ENCODE measurements at regions not wholly inside any gene's neighbourhood (a gene's known extent, or its start where the extent isn't known, plus 50 kb on each side); places are given as distances from the start of the nearest gene placed in this dataset.
"Not testable (repeated sequence)": the region's sequence is repeated elsewhere in the genome, so short reads cannot be mapped to it uniquely, and the experiment has no call there.

DNA sequence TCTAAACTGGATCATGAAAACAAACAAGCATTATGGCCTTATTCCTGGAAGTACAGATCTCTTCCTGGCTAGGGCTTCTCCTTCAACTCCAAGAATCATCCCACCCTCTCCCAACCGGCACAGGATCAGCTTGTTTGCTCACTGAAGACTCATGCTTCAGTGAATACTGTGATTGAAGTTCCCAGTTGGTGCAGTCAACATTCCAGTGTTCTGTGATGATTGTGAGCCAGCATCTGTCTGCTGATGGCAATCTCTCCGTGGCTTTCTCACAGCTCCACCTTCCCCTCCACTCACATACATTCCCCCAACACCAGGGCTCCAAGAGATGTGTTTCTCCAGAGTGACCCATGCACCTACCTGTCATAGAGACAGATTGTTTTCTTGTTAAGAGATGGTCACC is 421.3 kb upstream of the BTBD3 start:
- no peak for DNase-seq (ENCODE audit: low read depth, low spot score)
- no peak overlapping the region for H3K27ac ChIP-seq

GRCh38 chr20:11497545-11497944 is 420.1 kb upstream of the BTBD3 start:
- no peak for DNase-seq (ENCODE audit: low read depth, low spot score)
- no peak overlapping the region for H3K27ac ChIP-seq

DNA sequence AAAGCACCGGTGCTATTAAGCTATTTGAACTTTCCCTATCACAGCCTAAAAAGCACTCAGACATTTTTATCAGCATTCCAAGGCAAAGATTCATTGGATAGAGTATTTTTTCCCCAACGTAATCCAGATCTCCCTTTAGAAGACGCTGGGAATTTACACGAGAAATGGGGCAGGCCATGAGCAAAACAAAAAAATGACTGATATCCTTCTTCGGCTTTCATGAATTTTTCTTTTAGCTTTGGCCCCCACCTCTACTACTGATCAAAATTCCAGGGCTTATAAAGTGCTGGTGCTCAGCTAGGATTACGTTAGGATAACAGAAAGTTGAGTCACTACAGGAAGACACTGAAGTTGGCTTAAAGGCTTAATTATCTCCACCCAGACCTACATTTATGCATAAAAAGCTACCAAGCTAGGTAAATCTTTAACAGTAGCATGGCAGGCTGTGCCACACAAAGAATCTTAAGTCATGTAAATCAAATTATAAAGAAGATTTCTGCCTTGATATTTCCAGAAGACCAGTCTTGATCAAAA is 418.5 kb upstream of the BTBD3 start:
- DNase-seq (ENCODE audit: low read depth, low spot score), result no peak
- H3K27ac ChIP-seq, result no peak overlapping the region

DNA sequence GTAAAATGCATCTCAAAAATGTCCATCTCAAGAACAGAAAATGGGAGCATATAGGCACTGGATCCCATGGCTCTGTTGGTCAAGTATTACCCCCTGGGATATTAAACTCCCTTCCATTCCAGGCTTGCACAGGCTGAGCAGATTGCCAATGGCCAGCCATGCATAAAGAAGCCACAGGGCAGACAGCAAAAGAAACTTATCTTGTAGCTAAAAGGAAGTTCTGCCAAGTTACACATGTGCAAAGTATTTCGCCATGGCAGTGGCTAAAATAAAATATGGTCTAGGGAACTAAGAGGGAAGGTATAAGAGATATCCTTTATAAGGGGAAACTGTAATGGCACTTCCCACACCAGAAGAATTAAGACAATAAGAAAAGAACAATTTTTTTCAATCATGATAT is 415.6 kb upstream of the BTBD3 start:
- DNase-seq (ENCODE audit: low read depth, low spot score), result no peak
- H3K27ac ChIP-seq, result no peak overlapping the region

- no peak for DNase-seq (ENCODE audit: low read depth, low spot score)
- no peak overlapping the region for H3K27ac ChIP-seq
These were observed 415.0 kb upstream of the BTBD3 start for GRCh38 chr20:11502671-11503070.

- DNase-seq (ENCODE audit: low read depth, low spot score), result no peak
- no peak overlapping the region for H3K27ac ChIP-seq
These were observed 407.9 kb upstream of the BTBD3 start for GRCh38 chr20:11509776-11510175.

DNA sequence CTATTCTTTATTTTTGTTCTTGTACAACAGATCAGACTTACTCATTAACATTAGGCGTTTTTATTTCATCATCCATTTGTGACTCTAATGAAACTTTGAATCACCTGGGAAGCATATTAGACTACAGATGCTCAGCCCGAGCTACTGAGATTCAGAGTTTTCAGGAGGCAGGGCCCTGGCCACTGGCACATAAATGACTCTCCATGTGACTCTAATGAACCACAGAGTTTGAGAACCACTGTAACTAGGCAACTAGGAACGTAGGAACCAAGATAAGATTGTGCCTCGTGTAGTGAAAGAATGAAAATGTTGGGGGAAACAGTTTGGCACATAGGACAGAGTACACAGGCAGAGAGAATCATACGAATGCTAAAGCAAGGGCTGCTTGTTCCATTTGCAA is 405.9 kb upstream of the BTBD3 start:
- no peak for DNase-seq (ENCODE audit: low read depth, low spot score)
- no peak overlapping the region for H3K27ac ChIP-seq

DNA sequence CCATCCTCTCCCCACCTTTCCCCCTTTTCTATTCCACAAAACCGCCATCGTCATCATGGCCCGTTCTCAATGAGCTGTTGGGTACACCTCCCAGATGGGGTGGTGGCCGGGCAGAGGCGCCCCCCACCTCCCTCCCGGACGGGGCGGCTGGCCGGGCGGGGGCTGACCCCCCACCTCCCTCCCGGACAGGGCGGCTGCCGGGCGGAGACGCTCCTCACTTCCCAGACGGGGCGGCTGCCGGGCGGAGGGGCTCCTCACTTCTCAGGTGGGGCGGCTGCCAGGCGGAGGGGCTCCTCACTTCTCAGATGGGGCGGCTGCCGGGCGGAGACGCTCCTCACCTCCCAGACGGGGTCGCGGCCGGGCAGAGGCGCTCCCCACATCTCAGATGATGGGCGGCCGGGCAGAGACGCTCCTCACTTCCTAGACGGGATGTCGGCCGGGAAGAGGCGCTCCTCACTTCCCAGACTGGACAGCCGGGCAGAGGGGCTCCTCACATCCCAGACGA is 404.4 kb upstream of the BTBD3 start:
- not testable (repeated sequence) for H3K27ac ChIP-seq; DNase-seq (ENCODE audit: low read depth, low spot score)

DNA sequence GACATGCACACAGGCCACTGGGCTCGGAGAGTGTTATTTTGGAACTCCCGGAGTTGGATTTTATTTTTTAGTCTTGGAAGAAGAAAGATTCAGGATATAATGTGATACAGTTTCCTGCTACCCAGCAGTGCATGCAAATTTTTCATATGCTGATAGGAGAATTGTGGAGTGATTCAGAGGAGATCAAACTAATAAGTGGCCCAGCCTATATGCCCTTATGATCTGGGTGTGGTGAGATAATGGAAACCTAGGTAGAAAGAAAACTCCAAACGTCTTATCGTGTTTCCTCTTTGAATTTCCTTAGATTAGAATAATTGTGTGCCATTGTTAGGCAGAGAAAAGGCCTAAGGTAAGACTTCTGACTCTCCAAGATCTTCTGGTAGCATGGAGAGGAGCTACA is 401.2 kb upstream of the BTBD3 start:
- no peak for DNase-seq (ENCODE audit: low read depth, low spot score)
- no peak overlapping the region for H3K27ac ChIP-seq

DNA sequence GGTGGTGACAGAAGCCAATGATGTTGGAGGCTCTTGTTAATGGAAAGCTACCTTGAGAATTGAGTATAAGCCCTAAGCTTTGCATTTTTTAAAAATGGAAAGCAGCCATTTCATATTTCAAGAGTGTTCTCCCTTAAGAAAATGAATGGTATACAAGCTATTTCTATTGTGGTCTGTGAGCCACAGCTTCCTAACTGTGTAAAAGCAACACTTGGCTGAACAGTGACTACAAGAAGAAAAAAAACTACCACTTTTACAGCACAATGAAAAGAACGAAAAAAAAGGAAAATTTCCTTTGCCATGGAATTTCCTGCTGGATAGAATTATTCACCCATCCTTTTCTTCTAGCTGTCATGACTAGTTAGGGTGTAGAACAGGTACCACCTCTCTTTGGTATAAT is 397.1 kb upstream of the BTBD3 start:
- no peak for DNase-seq (ENCODE audit: low read depth, low spot score)
- H3K27ac ChIP-seq, result no peak overlapping the region

DNA sequence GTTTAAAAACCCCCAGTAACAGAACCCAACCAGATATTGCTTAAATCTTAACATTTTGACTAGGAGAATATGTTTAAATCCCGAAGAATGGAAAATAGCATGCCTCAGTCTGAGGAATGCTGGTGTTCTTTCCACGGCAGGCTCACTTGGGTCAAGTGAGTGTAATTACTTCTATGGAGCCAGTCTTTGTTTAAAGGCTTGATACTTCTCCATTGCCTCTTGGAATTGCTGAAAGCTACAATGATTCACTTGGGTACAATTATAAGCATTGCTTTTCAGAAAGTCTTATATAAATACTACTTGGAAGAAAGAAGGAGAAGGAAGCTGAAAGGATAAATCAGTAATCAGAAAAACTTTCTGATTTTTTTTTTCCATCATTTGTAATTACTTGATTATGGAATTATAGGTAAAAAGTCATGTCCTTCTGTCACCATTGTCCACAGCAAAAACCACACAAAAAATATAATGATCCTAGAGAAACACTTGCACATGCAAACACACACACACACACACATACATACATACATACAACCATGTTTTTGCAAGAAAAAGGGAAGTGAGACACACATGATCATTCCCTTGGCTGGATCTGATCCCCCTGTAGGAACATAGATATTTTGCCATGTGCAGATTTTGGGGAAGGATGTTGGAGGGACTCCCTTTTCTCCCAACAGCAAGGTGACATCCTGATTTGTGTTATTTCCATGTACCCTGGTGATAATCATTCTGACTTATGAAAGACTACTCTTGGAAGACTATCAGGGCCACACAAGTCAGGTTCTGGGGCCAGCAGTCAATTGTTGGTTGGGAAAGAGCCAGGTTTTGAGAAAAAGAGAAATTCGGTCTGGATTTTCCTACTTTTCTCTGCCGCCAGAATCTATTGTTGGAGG is 396.0 kb upstream of the BTBD3 start:
- no peak for DNase-seq (ENCODE audit: low read depth, low spot score)
- H3K27ac ChIP-seq, result no peak overlapping the region

GRCh38 chr20:11522366-11522741 is 395.3 kb upstream of the BTBD3 start:
- DNase-seq (ENCODE audit: low read depth, low spot score), result no peak

DNA sequence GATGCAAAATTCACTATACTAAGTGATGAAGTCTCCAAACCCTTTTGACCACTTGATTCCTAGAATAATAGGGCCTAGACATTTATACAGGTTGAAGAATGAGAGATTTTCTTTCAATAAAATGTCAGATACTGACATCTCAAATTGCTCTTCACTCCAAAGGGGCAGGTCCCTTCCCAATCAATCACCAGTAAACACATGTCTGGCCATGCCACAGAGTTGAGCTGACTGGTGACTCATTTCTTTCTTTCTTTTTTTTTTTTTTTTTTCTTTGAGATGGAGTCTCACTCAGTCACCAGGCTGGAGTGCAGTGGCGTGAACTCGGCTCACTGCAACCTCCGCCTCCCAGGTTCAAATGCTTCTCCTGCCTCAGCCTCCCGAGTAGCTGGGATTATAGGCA is 388.6 kb upstream of the BTBD3 start:
- peak; percentile 31 for DNase-seq (ENCODE audit: low read depth, low spot score)
- H3K27ac ChIP-seq, result no peak overlapping the region

More at GRCh38 chr20:11522366-11522741, 395.3 kb upstream of the BTBD3 start:
- H3K27ac ChIP-seq, result no peak overlapping the region

GRCh38 chr20:11537032-11537431 is 380.7 kb upstream of the BTBD3 start:
- DNase-seq (ENCODE audit: low read depth, low spot score), result no peak
- no peak overlapping the region for H3K27ac ChIP-seq

DNA sequence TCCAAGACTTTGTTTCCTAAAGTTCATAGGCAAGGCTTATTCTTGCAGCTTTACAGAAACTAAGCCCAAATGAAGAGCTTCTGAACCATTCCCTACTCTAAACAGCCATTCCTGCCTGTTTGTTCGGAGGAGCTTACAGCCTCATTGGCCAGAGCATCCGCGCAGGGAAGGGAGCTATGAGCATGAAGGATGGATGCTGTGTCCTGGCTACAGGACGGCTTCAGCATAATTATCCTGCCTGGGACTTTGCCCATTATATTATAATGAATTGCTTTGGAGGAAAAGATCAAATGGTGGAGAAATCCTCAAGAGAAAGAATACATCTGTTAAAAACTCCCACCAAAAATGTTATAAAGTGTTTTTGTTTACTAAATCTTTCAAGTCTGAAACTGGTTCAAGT is 378.2 kb upstream of the BTBD3 start:
- no peak for DNase-seq (ENCODE audit: low read depth, low spot score)
- no peak overlapping the region for H3K27ac ChIP-seq

DNA sequence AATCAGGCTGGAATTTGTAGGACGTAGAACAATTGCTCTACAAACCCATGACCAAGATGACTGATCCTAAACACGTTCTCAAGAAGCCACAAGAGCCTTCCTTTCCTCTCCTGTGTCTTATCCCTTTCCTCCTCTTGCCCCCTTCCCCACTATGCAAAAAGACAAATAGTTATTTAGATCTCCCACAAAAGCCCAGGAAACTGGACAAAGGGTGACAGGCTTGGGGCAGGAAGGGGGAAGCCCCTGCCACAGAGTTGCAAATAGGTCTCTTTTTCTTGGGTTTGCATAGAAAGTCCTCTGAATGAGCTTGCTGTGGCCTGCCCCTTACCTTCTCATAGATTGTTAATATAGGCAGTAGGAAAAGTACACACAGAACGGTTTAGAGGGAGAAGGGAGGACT is 377.1 kb upstream of the BTBD3 start:
- DNase-seq (ENCODE audit: low read depth, low spot score), result no peak
- no peak overlapping the region for H3K27ac ChIP-seq

DNA sequence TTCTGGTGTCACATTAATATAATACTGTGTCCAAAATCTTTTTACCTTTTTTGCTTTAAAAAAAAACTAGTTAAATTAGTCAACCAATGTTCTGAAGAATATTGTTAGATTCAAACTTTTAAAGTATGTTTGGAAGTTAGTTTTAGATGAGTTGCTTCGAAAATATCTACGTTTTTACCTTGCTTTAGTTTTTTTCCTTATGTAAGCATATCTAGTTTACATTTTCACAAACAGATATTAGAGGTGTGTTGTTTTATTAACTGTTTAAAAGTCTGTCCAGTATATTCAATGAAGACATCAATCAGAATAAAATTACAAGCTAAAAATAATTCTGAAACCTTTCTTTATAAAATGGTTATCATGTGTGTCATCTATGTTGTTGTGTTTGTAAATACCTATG is 375.0 kb upstream of the BTBD3 start:
- H3K27ac ChIP-seq, result peak overlapping the region; percentile 61
- DNase-seq (ENCODE audit: low read depth, low spot score), result no peak

GRCh38 chr20:11544029-11544678 is 373.5 kb upstream of the BTBD3 start:
- DNase-seq (ENCODE audit: low read depth, low spot score), result peak; percentile 27

GRCh38 chr20:11546939-11547338 is 370.8 kb upstream of the BTBD3 start:
- no peak for DNase-seq (ENCODE audit: low read depth, low spot score)
- no peak overlapping the region for H3K27ac ChIP-seq

More at GRCh38 chr20:11544029-11544678, 373.5 kb upstream of the BTBD3 start:
- H3K27ac ChIP-seq, result peak overlapping the region; percentile 61

- DNase-seq (ENCODE audit: low read depth, low spot score), result no peak
- no peak overlapping the region for H3K27ac ChIP-seq
These were observed 368.3 kb upstream of the BTBD3 start for GRCh38 chr20:11549172-11550103.

Data from epithelial cell of prostate (primary cell).